GM12874 (cell line): ENCODE measurements at regions not wholly inside any gene's neighbourhood (a gene's known extent, or its start where the extent isn't known, plus 50 kb on each side); places are given as distances from the start of the nearest gene placed in this dataset.

Experiments
- CTCF ChIP-seq: IDR thresholded peaks from 2 replicates; pipeline ENCODE4 v1.5.1; 2011; ENCODE audit warnings: low read depth, mild to moderate bottlenecking, control low read depth, low read length, moderate library complexity; ENCODE audit not compliant: insufficient read depth

- no peak for TF ChIP-seq CTCF
These were observed 250.5 kb downstream of the KCNN2 start for GRCh38 chr5:114612406-114612805.

- TF ChIP-seq CTCF: no peak
These were observed 219.3 kb downstream of the KCNN2 start for GRCh38 chr5:114581136-114581535.

GRCh38 chr5:114565871-114566270 is 204.0 kb downstream of the KCNN2 start:
- no peak for TF ChIP-seq CTCF

GRCh38 chr5:114565139-114565538 is 203.3 kb downstream of the KCNN2 start:
- TF ChIP-seq CTCF: no peak

GRCh38 chr5:114561415-114561814 is 199.5 kb downstream of the KCNN2 start:
- no peak for TF ChIP-seq CTCF
